IMR-90 (cell line): ENCODE measurements at regions not wholly inside any gene's neighbourhood (a gene's known extent, or its start where the extent isn't known, plus 50 kb on each side); places are given as distances from the start of the nearest gene placed in this dataset.

Experiments used
- ATAC-seq: fragments of 200-7000 bp; cut with Tn5 transposase; 2 replicates; pipeline ENCODE4 v1.9.1; 2020; ENCODE audit warnings: low read depth, mild to moderate bottlenecking, moderate library complexity
- BruUV-seq: library from RNA; stranded (reverse); fragments of 400-500 nt; replicated peaks from 2 replicates; lab custom pipeline; 2021; lab: Mats Ljungman, UMichigan
- CTCF ChIA-PET: fragments of 300-600 bp; formaldehyde crosslinking; extraction: SDS; loops from one replicate; lab custom pipeline; 2021; ENCODE audit warnings: antibody characterized with exemption; lab: Yijun Ruan, JAX
- POLR2A ChIA-PET: fragments of 300-600 bp; sonication (Branson Sonifier 250); formaldehyde crosslinking; loops from one replicate; lab custom pipeline; 2022; ENCODE audit warnings: antibody characterized with exemption; ENCODE audit not compliant: unreplicated experiment; lab: Charles Lee
- DNase-seq: peaks from one replicate; pipeline ENCODE4 v3.0.0; 2013
- H2AFZ ChIP-seq: replicated peaks from 2 replicates; pipeline ENCODE3; 2013; ENCODE audit warnings: low read length, mild to moderate bottlenecking; ENCODE audit not compliant: poor library complexity
- H2AK5ac ChIP-seq: 2 replicates; pipeline ENCODE4 v1.6.1; 2013; ENCODE audit warnings: low read depth, low read length, inconsistent platforms
- H2AK9ac ChIP-seq: replicated peaks from 2 replicates; pipeline ENCODE3; 2013; ENCODE audit warnings: mild to moderate bottlenecking, low read depth, low read length, moderate library complexity; ENCODE audit not compliant: poor library complexity
- H2BK120ac ChIP-seq: 2 replicates; pipeline ENCODE4 v1.6.1; 2013; ENCODE audit warnings: low read depth, low read length, inconsistent platforms
- H2BK15ac ChIP-seq: 3 replicates; pipeline ENCODE4 v1.6.1; 2013; ENCODE audit warnings: low read depth, low read length, inconsistent platforms
- H2BK20ac ChIP-seq: 2 replicates; pipeline ENCODE4 v1.6.1; 2013; ENCODE audit warnings: low read depth, mild to moderate bottlenecking, inconsistent platforms, low read length, moderate library complexity
- H2BK5ac ChIP-seq: 2 replicates; pipeline ENCODE4 v1.6.1; 2013; ENCODE audit warnings: mild to moderate bottlenecking, low read depth, low read length, inconsistent platforms; ENCODE audit not compliant: poor library complexity, severe bottlenecking
- H3K14ac ChIP-seq: replicated peaks from 2 replicates; pipeline ENCODE4 v1.6.1; 2013; ENCODE audit warnings: low read depth, low read length, inconsistent platforms
- H3K18ac ChIP-seq: 2 replicates; pipeline ENCODE4 v1.6.1; 2013; ENCODE audit warnings: low read depth, low read length, control low read depth
- H3K23ac ChIP-seq: 2 replicates; pipeline ENCODE4 v1.6.1; 2013; ENCODE audit warnings: low read depth, low read length, inconsistent platforms
- H3K27ac ChIP-seq: 2 replicates; pipeline ENCODE4 v1.5.1; 2013; ENCODE audit warnings: mild to moderate bottlenecking, control low read depth, low read length; ENCODE audit not compliant: insufficient read depth
- H3K27me3 ChIP-seq: 2 replicates; pipeline ENCODE4 v1.6.1; 2013; ENCODE audit warnings: low read length; ENCODE audit not compliant: control insufficient read depth, insufficient read depth
- H3K36me3 ChIP-seq: 2 replicates; pipeline ENCODE4 v1.6.1; 2013; ENCODE audit warnings: low read length, mixed read lengths; ENCODE audit not compliant: control insufficient read depth, insufficient read depth
- H3K4ac ChIP-seq: 2 replicates; pipeline ENCODE4 v1.6.1; 2013; ENCODE audit warnings: low read depth, low read length, inconsistent platforms
- H3K4me1 ChIP-seq: 2 replicates; pipeline ENCODE4 v1.6.1; 2013; ENCODE audit warnings: low read length, mixed read lengths; ENCODE audit not compliant: control insufficient read depth, insufficient read depth
- H3K4me2 ChIP-seq: 2 replicates; pipeline ENCODE4 v1.6.1; 2013; ENCODE audit warnings: low read depth, mild to moderate bottlenecking, control low read depth, low read length, moderate library complexity
- H3K4me3 ChIP-seq: 2 replicates; pipeline ENCODE4 v1.5.1; 2013; ENCODE audit warnings: low read depth, mild to moderate bottlenecking, control low read depth, low read length, moderate library complexity; ENCODE audit not compliant: insufficient read depth
- H3K56ac ChIP-seq: 2 replicates; pipeline ENCODE4 v1.6.1; 2013; ENCODE audit warnings: low read length, inconsistent platforms; ENCODE audit not compliant: insufficient read depth; ENCODE audit errors: extremely low read depth
- H3K79me1 ChIP-seq, 2 experiments: 2 replicates each; pipeline ENCODE4 v1.6.1; 2013; ENCODE audit warnings: low read length in 2 of 2, inconsistent platforms in 1 of 2, low read depth in 1 of 2
- H3K9ac ChIP-seq: 2 replicates; pipeline ENCODE4 v1.6.1; 2013; ENCODE audit warnings: low read depth, low read length, control low read depth
- H3K9me1 ChIP-seq: 2 replicates; pipeline ENCODE4 v1.6.1; 2013; ENCODE audit warnings: low read length, inconsistent platforms; ENCODE audit not compliant: insufficient read depth
- H3K9me3 ChIP-seq: 2 replicates; pipeline ENCODE4 v1.6.1; 2013; ENCODE audit warnings: low read length; ENCODE audit not compliant: control insufficient read depth, insufficient read depth
- H4K20me1 ChIP-seq: 2 replicates; pipeline ENCODE4 v1.6.1; 2013; ENCODE audit warnings: low read length, inconsistent platforms; ENCODE audit not compliant: insufficient read depth
- H4K5ac ChIP-seq: 2 replicates; pipeline ENCODE4 v1.6.1; 2013; ENCODE audit warnings: mild to moderate bottlenecking, low read depth, low read length, control low read depth
- H4K8ac ChIP-seq, 2 experiments: 2 replicates each; pipeline ENCODE4 v1.6.1; 2013; ENCODE audit warnings: low read depth in 2 of 2, low read length in 2 of 2, control low read depth in 1 of 2, inconsistent platforms in 1 of 2
- H4K91ac ChIP-seq: 2 replicates; pipeline ENCODE4 v1.6.1; 2013; ENCODE audit warnings: low read depth, low read length, inconsistent platforms; ENCODE audit not compliant: insufficient read depth
- BHLHE40 ChIP-seq: fragments of 150-350 bp; IDR thresholded peaks from 2 replicates; pipeline ENCODE4 v1.6.1; 2016; ENCODE audit warnings: mild to moderate bottlenecking, low read depth, low read length
- CEBPB ChIP-seq: IDR thresholded peaks from 2 replicates; pipeline ENCODE4 v1.6.1; 2012; ENCODE audit warnings: low read depth, low read length, improper control_type of control experiment
- CHD1 ChIP-seq: IDR thresholded peaks from 2 replicates; pipeline ENCODE4 v1.6.1; 2012; ENCODE audit warnings: low read depth, low read length, improper control_type of control experiment
- FOS ChIP-seq: fragments of 150-350 bp; IDR thresholded peaks from 2 replicates; pipeline ENCODE4 v1.6.1; 2016; ENCODE audit warnings: low read depth, low read length
- MAFK ChIP-seq: IDR thresholded peaks from 2 replicates; pipeline ENCODE4 v1.6.1; 2012; ENCODE audit warnings: low read depth, low read length, improper control_type of control experiment
- MAZ ChIP-seq: IDR thresholded peaks from 2 replicates; pipeline ENCODE4 v1.6.1; 2012; ENCODE audit warnings: low read depth, mild to moderate bottlenecking, low read length, improper control_type of control experiment, moderate library complexity, borderline replicate concordance
- MXI1 ChIP-seq: IDR thresholded peaks from 2 replicates; pipeline ENCODE4 v1.6.1; 2012; ENCODE audit warnings: low read depth, mild to moderate bottlenecking, low read length, moderate library complexity, borderline replicate concordance
- NFE2L2 ChIP-seq: fragments of 150-350 bp; IDR thresholded peaks from 2 replicates; pipeline ENCODE4 v1.6.1; 2016; ENCODE audit warnings: low read depth, mild to moderate bottlenecking, low read length
- POLR2A ChIP-seq: IDR thresholded peaks from 2 replicates; pipeline ENCODE4 v1.6.1; 2012; ENCODE audit warnings: mild to moderate bottlenecking, low read depth, low read length
- RAD21 ChIP-seq: IDR thresholded peaks from 2 replicates; pipeline ENCODE4 v1.6.1; 2012; ENCODE audit warnings: low read length, improper control_type of control experiment
- RCOR1 ChIP-seq: IDR thresholded peaks from 2 replicates; pipeline ENCODE4 v1.6.1; 2012; ENCODE audit warnings: mild to moderate bottlenecking, low read length, improper control_type of control experiment; ENCODE audit not compliant: insufficient replicate concordance
- RFX5 ChIP-seq: IDR thresholded peaks from 2 replicates; pipeline ENCODE4 v1.8.0; 2012; ENCODE audit warnings: low read depth, mild to moderate bottlenecking, low read length, moderate library complexity
- SMC3 ChIP-seq: fragments of 150-350 bp; IDR thresholded peaks from 2 replicates; pipeline ENCODE4 v1.6.1; 2016; ENCODE audit warnings: low read depth, mild to moderate bottlenecking, antibody characterized with exemption, low read length, moderate library complexity
- WGBS, 2 experiments: methylation state at CpG; one replicate each; pipeline versions ENCODE4 v1.1.5 to v1.1.7; 2013; ENCODE audit warnings: missing lambda C conversion rate in 2 of 2; ENCODE audit not compliant: insufficient read length in 1 of 2; ENCODE audit errors: extremely low coverage in 2 of 2; 5-methylcytosine and 5-hydroxymethylcytosine counted together
- dilution Hi-C: fragments of 300-500 bp; cut with HindIII; formaldehyde crosslinking; loops from one replicate; pipeline ENCODE4 v1.14.3; 2018; ENCODE audit warnings: low sequenced_read_pairs; ENCODE audit not compliant: unreplicated experiment
- in situ Hi-C: fragments of 300-500 bp; cut with MboI; formaldehyde crosslinking; loops from 3 replicates; pipeline ENCODE4 v1.14.3; 2019; ENCODE audit warnings: low sequenced_read_pairs, inconsistent platforms, mixed read lengths
- intact Hi-C: fragments of 100-400 bp; cut with micrococcal nuclease; formaldehyde crosslinking; loops from 2 replicates; pipeline ENCODE4 v1.10.0; 2022
- TF ChIP-seq, protein P1 (sequence below): fragments of 150-350 bp; IDR thresholded peaks from 2 replicates; pipeline ENCODE4 v1.6.1; 2017; ENCODE audit warnings: mild to moderate bottlenecking, antibody characterized with exemption, low read length, low read depth
- TF ChIP-seq, protein P2 (sequence below): fragments of 150-350 bp; IDR thresholded peaks from 2 replicates; pipeline ENCODE4 v1.6.1; 2016; ENCODE audit warnings: low read depth, mild to moderate bottlenecking, low read length, moderate library complexity, borderline replicate concordance

DNA sequence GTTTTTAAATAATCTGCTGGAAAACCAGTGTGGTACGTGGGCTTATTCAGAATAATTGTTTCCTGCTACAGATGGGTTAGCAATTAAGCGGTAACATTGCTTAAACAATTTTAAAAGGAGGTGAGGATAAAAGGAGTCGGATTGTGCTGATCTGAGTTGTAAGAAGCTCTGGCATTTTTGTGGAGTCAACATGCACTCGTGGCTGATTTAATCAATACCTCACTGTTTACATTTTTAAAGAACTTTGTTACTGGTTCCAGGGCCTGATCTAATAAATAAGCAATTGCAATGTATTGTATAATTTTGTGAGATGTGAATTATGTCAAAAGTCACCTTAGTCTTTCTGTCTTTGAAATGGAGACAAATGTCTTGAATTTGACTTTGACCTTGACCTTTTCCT is 474.0 kb downstream of the SETD4 start:
- Histone ChIP-seq H2AK5ac (no peak overlapping the region), H3K56ac (no peak overlapping the region), H2BK15ac (no peak overlapping the region), H3K4me1 (peaks cover 4% of the 10 kb centered on the region), H3K79me1 (no peaks in the 10 kb centered on the region), H3K9ac (no peak overlapping the region), H3K23ac (no peak overlapping the region), H2BK5ac (no peak overlapping the region), H4K20me1 (no peaks in the 10 kb centered on the region), H2BK20ac (no peak overlapping the region), H2BK120ac (no peak overlapping the region), H3K9me1 (0 out of 2 replicates have a peak, but pooled peaks cover 3% of the 10 kb centered on the region), H3K36me3 (no peaks in the 10 kb centered on the region), H3K4me2 (no peak overlapping the region), H3K4ac (no peak overlapping the region), H4K5ac (no peak overlapping the region), H3K27me3 (no peaks in the 10 kb centered on the region), H3K27ac (no peak overlapping the region), H3K18ac (no peak overlapping the region), H3K14ac (peak overlapping the region; percentile 25; the same call in 1 of the 2 replicates), H4K91ac (no peak overlapping the region), H3K9me3 (no peaks in the 10 kb centered on the region), H2AK9ac (no peak overlapping the region), H3K4me3 (no peak overlapping the region), H2AFZ (no peak overlapping the region), H4K8ac (no peak overlapping the region)
- no CpG with 5 or more reads among the region's 4 CpGs for WGBS, 2 experiments
- POLR2A ChIA-PET, result no interaction called here
- TF ChIP-seq MXI1 (no peak), BHLHE40 (no peak), SMC3 (no peak), FOS (no peak), CHD1 (no peak), MAZ (no peak), POLR2A (no peak), NFE2L2 (no peak), MAFK (no peak), RAD21 (no peak), CEBPB (no peak), RFX5 (no peak), RCOR1 (no peak)
- TF ChIP-seq, protein P1, sequence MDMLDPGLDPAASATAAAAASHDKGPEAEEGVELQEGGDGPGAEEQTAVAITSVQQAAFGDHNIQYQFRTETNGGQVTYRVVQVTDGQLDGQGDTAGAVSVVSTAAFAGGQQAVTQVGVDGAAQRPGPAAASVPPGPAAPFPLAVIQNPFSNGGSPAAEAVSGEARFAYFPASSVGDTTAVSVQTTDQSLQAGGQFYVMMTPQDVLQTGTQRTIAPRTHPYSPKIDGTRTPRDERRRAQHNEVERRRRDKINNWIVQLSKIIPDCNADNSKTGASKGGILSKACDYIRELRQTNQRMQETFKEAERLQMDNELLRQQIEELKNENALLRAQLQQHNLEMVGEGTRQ, result no peak
- TF ChIP-seq, protein P2, sequence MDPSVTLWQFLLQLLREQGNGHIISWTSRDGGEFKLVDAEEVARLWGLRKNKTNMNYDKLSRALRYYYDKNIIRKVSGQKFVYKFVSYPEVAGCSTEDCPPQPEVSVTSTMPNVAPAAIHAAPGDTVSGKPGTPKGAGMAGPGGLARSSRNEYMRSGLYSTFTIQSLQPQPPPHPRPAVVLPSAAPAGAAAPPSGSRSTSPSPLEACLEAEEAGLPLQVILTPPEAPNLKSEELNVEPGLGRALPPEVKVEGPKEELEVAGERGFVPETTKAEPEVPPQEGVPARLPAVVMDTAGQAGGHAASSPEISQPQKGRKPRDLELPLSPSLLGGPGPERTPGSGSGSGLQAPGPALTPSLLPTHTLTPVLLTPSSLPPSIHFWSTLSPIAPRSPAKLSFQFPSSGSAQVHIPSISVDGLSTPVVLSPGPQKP, result no peak
- no TSS peak for BruUV-seq
- CTCF ChIA-PET, result no interaction called here
- intact Hi-C loops (no loop called here), dilution Hi-C loops (no loop called here), in situ Hi-C loops (no loop called here)
- DNase-seq, result no peak
- ATAC-seq, result no peak
